Dermis microvascular lymphatic vessel endothelial cell (primary cell): ENCODE measurements at regions not wholly inside any gene's neighbourhood (a gene's known extent, or its start where the extent isn't known, plus 50 kb on each side); places are given as distances from the start of the nearest gene placed in this dataset.
"Not testable (repeated sequence)": the region's sequence is repeated elsewhere in the genome, so short reads cannot be mapped to it uniquely, and the experiment has no call there.

Experiments
- DNase-seq, 2 donors: peaks; one replicate each; pipeline versions ENCODE4 v3.0.0 to v3.0.0-alpha.2; 2010; ENCODE audit warnings: low read depth in 2 of 2

DNA sequence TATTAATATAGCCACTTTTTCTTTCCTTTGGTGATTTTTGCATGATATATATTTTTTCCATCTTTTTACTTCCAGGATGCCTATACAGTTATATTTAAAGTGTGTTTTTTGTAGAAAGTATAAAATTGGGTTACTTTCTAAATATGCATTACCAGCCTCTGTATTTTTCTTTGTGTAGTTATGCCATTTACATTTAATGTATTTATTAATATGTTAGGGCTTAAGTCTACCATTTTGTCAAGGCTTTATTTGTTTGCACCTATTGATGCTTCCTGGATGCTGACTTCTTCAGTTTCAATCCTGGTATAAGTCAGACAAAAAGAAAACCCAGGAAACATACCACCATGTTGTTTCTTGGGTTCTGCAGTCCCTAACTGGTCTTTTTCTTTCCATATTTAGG lies 911.1 kb upstream of the GOT2 start:
- no peak for DNase-seq

DNA sequence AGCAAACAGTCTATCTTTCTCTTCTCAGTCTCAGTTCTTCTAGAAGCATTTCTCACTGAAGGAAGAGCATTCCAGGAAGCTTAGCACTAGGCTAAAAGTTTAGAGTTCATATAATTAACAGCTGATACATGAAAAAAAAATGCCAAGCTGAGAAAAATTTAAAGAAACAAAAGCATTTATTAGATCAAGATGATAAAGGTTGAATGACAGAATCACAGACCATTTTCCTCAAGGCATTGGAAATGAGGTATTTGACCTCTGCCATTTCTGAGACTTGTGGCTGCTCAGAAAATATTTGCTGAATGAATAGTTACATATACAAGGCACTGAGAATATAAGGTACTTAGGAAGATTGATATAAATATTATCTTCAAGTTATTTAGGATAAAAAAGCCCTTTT lies 901.6 kb upstream of the GOT2 start:
- DNase-seq, result no peak

DNA sequence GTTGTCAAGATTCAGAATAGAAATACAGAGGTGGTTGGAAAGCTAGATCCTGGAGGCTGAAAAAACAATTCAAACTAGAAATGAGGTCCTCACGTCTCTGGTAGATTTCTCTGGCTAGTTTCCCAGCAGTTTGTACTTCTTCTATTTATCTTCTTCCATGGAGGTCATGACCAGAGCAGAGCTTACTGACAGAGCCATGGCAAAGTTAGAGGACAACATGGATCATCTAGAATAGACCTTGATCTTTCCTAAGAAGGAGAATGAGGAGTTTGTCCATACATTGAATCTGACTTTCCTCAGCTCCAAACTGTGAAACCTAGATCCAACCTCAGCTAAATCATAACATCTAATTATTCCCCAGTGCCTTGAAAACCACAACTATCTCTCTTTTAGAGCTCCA lies 900.8 kb upstream of the GOT2 start:
- DNase-seq, result no peak

- no peak for DNase-seq
These were observed 900.0 kb upstream of the GOT2 start for GRCh38 chr16:59634004-59634579.

- no peak for DNase-seq
These were observed 898.2 kb upstream of the GOT2 start for GRCh38 chr16:59632276-59632855.

GRCh38 chr16:59624381-59624780 lies 890.3 kb upstream of the GOT2 start:
- not testable (repeated sequence) for DNase-seq

DNA sequence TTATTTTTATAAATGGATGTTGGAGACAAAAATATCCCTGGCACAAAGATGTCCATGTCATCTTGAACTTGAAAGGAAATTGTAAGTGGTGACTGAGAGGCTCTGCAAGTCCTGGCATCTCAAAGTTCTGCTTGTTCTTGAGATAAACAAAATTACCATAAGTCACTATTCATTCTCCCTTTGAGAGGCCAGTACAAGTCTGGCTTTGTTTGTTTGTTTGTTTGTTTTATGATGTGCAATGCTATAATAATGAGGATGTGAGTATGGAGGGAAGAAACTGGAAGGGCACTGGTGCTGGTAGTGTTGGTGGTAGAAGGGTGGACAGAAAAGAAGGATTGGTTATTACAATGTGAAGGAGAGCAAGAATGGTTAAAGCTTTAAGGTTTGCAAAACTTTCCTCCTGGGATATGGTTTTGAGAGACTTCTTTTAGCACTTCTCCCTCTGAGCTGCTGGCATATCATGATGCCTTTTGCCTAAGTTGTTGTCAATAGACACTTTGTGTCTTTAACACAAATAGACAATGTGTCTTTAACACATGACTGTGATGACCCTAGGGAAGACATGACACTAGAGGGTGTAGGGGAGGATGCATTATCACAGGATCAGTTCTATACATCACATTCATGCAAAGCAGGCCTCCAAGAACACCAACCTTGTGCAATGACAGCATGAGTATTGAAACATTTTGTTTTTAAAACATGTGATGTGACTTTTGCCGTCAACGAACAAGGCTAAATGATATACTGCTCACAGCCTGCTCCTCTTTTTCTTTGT lies 880.5 kb upstream of the GOT2 start:
- DNase-seq, result no peak

DNA sequence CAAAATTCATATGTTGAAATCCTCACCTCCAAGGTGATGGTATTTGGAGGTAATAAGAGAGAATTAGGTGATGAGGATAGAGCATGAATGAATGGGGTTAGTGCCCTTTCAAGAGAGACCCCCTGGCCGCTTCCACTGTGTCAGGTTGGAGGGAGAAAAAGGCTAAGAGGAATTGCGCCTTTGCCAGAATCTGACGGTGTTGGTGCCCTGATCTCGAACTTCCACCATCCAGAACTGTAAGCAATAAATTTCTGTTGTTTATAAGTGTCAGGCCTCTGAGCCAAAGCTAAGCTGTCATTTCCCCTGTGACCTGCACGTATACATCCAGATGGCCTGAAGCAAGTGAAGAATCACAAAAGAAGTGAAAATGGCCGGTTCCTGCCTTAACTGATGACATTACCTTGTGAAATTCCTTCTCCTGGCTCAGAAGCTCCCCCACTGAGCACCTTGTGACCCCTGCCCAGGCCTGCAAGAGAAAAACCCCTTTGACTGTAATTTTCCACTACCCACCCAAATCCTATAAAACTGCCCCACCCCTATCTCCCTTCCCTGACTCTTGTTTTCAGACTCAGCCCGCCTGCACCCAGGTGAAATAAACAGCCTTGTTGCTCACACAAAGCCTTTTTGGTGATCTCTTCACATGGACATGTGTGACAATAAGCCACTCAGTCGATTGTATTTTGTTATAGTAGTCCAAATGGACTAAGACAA lies 878.9 kb upstream of the GOT2 start:
- DNase-seq, result not testable (repeated sequence)

GRCh38 chr16:59612094-59612493 lies 878.0 kb upstream of the GOT2 start:
- DNase-seq, result no peak

GRCh38 chr16:59611556-59611955 lies 877.4 kb upstream of the GOT2 start:
- no peak for DNase-seq

- no peak for DNase-seq
These were observed 871.6 kb upstream of the GOT2 start for GRCh38 chr16:59605706-59606105.

- no peak for DNase-seq
These were observed 870.2 kb upstream of the GOT2 start for GRCh38 chr16:59604354-59604753.

DNA sequence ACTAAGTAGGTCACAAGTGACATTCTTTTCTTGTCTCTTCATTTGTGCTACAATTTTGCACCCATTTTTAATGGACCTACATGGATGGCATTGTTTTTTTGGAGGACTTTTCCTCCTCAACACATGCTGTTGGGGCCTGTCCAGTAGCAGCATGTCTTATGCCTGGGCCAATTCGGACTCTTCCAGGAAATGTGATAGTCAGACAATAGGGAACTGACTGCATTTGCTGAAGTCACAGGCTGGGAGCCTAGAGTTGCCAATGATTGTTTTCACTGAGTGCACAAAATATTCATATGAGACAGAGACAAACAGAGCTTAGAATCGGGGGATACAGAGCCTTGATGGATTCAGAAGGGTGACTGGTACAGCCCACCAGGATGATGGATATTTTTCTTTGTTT lies 867.3 kb upstream of the GOT2 start:
- DNase-seq, result no peak

GRCh38 chr16:59597269-59597668 lies 863.2 kb upstream of the GOT2 start:
- DNase-seq, result no peak

DNA sequence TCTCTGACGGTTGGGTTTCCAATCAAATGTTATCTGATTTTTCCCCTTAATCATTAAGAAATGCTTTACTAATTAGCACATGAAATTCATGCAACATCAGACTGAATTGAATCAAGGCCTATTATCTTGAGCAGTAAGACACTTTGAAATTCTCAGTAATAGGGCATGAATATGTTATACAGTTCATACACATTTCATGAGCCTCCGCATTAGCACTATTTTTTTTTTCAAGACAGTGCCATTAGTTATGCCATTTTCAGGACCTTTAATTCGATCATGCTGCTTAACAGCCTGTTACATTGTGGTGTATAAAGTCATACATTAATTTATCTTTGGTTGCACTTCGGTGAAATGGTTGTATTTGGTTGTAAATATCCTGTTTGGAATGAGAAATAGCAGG lies 862.6 kb upstream of the GOT2 start:
- DNase-seq, result no peak

DNA sequence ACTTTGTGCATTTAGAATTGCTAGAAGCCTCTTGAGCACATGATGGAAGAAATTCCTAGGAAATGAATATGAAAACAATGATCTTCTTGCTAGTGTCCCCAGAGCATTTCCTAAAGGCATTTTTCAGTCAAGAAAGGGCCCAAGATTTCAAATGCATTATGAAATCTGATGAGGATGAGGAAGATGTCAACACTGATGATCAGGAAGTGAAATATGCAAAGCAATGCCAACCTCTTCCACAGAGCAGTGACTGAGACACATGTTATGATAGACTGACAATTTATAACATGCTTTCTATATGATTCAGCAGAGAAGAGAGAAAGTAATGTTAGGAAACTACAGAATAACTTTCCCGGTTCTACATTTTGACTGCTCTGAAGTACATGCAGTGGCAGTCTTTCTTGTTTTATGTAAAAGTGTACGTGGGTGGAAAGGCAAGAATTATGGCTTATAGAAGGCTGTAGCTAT lies 859.1 kb upstream of the GOT2 start:
- no peak for DNase-seq

DNA sequence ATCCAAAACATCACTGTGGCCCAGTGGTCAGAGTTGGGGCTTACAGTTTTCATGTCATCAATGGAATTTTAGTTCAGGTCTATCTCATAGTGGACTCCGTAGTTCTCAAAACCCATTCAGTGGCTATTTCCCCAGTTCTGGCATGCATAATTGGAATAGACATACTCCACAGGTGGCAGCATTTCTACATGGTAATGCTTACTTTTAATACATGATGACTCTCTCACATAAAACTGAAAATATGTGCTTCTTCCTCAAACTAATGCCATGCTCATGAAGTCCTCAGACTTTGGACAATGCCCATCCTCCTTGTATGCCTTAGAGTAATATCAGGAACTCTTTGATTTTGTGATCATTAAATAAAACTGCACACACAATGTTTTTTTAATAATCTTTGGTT lies 857.4 kb upstream of the GOT2 start:
- DNase-seq, result no peak

DNA sequence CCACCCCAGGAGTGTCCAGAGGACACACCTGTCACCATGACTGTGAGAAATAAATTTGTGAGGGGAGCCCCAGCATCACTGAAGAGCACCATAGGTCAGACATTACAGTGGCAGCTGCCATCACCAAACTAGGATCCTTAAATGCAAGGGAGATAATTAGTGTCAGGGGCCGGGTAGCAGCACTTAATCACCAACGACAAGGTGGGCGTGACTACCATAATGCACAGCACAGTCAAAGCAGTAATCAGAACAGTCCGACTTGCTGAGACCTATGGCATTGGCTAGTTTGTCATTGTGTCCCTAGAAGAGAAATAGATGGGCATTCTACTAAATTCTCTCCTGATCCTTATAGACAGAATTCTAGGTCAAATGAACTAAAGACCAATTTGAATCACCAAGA lies 856.7 kb upstream of the GOT2 start:
- DNase-seq, result no peak

DNA sequence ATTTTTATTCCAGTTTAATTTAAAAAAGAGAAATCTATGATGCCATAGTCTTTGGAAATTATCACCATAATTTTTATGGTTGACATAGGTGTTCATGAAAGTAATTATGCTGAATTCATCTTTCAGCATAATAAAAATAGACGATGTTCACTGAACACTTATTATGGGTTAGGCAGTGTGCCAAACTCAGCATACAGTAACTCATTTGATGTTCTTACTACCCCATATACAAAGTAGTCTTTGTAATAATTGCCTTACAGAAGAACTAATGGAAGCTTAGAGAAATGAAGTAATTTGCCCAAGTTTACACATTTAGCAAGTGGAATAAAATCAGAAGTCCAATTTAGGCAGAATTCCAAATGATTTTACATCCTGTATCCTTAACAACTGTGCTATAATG lies 852.2 kb upstream of the GOT2 start:
- no peak for DNase-seq

DNA sequence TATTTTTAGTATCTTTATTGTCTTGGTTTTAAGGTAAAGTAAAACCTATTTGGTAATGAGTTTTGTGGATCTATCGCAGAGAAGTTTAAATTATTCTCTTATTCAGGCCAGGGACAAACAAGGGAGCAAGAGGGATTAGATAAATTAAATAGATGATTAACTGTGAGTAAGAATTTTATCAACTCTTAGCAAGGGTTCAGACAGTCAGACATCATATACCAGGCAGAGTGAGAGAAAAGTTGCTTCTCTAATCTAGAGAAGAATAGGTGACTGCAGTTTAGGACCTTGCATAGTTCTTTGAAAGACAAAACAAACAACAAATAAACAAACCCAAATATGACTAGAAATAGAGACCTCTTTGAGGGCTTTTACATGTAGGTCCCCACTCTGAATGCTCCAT lies 840.2 kb upstream of the GOT2 start:
- no peak for DNase-seq

DNA sequence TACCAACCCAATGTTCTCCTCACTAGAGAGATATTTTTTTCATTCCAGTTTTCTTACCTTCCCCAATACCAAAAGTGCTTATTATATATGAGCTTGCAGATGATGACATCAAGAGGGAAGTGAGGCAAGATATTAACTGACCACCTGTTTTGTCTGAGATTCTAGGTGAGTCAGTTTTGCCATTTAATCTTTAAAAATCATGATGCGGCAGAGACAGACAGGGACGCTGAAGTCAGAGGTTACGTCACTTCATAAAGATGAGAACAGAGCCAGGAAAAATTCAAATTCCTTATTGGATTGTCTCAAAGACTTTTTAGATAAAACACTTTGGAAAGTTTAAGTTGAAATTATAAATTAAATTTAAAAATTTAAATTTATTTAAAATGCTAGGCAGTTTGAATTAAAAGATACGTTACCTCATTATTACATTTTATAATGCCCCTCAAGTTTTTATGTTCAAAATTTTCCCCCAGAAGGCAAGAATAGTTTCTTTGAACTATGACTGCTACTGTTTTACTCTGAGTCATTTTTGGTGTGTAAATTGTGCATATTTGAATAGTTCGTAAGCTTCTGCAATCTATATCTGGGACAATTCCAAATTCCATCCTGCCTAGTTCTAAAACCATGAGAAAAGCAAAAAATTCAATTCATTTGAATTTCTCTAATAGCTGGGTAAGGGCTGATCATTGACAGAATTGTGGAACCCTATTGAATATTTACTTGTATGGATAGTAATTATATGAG lies 839.6 kb upstream of the GOT2 start:
- DNase-seq, result no peak

DNA sequence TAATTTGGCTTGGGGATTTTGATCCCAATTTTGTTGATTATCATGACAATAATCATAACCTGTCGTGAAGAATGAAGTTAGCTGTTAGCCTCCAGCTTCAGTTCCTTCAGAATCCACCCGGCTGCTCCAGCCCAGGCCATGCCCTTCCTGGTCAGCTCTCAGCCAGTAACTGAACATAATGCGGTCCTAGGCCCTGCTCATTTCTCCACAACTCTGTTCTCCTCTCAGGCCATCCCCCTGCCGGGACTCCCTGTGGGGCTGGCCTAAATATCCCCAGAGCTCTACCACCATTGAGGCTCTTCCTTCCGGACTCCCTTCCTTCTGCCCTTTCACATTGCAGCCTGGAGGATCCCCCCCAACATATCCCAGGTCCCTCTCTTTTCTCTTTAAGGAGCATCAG lies 833.4 kb upstream of the GOT2 start:
- DNase-seq, result no peak
